ENCODE measurements at regions not wholly inside any gene's neighbourhood (a gene's known extent, or its start where the extent isn't known, plus 50 kb on each side); places are given as distances from the start of the nearest gene placed in this dataset.

- ATAC-seq (no peak), DNase-seq (ENCODE audit: low spot score) (no peak)
- intact Hi-C loops (cut with DNase I) = no loop called here
These were observed 87.7 kb downstream of the IYD start for GRCh38 chr6:150456466-150456865.

- ATAC-seq (no peak), DNase-seq (ENCODE audit: low spot score) (no peak)
- intact Hi-C loops (cut with DNase I) = no loop called here
These were observed 88.3 kb downstream of the IYD start for GRCh38 chr6:150456902-150457643.

DNA sequence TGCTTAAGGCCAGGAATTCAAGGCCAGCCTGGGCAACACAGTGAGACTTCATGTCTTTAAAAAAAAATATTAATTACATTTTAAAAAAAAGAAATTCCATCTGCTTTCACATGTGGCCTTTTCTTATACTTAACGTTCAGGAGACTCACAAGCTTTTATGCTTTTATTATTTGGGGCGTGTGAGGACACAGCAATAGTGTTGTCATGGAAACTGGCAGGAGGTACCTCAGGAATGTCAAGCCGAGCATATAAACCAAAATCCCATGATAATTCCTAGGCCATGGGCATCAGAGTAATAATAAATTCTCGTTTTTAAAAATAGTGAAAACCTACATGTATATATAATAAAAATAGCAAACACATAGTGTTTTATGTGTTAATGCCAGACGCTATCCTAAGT, 89.8 kb downstream of the IYD start:
- intact Hi-C loops (cut with DNase I) = no loop called here
- DNase-seq (ENCODE audit: low spot score) = no peak
- no peak for ATAC-seq

DNA sequence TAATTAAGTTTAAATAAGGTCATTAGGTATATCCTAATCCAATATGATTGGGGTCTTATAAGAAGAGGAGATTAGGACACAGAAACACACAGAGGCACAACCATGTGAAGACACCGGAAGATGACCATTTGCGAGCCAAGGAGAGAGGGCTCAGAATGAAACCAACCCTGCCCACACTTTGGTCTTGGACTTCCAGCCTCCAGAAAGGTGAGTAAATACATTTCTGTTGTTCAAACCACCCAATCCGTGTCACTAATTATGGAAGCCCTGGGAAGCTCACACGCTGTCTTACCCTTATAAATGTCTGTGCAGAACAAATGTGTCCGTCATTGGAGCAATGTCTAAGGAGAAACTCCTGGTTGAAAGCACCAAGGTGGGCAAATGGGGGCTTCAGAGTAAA, 95.0 kb downstream of the IYD start:
- intact Hi-C loops (cut with DNase I) = loop anchor here (10.0 kb wide), 1 partner anchor 51 kb away; no protein-coding TSS in a partner anchor
- ATAC-seq (no peak), DNase-seq (ENCODE audit: low spot score) (no peak)

GRCh38 chr6:150464966-150465365, 96.2 kb downstream of the IYD start:
- intact Hi-C loops (cut with DNase I) = loop anchor here (10.0 kb wide), 1 partner anchor 50 kb away; no protein-coding TSS in a partner anchor
- DNase-seq (ENCODE audit: low spot score) = no peak
- no peak for ATAC-seq

GRCh38 chr6:150465610-150466009, 96.8 kb downstream of the IYD start:
- no peak for DNase-seq (ENCODE audit: low spot score)
- intact Hi-C loops (cut with DNase I) = loop anchor here (10.0 kb wide), 1 partner anchor 49 kb away; no protein-coding TSS in a partner anchor
- ATAC-seq = no peak

- ATAC-seq (no peak), DNase-seq (ENCODE audit: low spot score) (no peak)
- intact Hi-C loops (cut with DNase I) = loop anchor here (10.0 kb wide), 1 partner anchor 49 kb away; no protein-coding TSS in a partner anchor
These were observed 97.4 kb downstream of the IYD start for GRCh38 chr6:150466196-150466595.

DNA sequence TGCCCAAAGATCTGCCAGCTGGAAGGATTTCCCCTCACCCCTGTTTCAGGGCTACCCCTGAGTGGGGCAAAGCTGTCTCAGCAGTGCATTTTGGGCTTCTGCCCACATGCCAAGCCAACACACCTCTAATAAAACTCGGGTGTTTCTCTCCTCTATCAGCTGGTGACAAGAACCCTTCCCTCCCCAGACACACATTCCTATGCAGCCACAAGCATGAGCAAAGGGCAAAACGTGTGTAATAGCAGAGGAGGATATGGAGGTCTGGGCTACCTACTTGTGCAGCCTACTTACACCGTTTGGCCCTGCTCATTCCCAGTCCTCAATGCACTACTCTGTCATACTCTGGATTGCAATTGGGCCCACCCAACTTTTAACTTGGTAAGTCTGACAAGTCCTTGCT, 101.3 kb downstream of the IYD start:
- intact Hi-C loops (cut with DNase I) = no loop called here
- DNase-seq (ENCODE audit: low spot score) (no peak), ATAC-seq (no peak)

DNA sequence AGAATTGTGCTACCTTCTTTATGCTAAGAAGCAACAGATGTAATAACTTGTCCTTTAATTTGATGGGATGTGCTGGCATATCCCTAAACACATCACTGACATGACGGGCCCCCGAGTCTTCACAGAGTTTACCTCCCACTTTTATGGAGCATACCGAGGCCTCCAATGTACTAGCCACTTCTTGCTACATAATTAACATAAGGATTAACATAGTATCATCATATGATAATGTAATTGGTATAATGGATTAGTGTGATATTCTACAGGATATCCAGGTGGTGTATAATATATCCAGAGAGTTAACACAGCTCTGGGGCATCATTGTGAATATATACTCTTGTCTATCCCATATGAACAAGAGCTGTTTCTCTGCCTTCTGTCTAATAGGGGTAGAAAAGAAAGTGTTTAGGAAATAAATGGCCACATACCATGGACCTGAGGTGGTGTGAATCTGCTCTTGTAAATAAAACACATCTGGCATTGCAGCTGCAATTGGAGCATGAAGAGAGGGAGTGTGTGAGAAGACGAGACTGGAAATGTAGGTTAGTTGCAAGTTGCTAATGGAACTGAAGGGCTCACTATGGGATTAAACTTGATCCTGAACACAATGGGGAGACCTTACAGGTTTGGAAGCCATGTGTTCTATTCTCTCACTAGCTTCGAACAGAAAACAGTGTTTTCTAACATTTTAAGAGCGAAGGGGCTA, 102.3 kb downstream of the IYD start:
- intact Hi-C loops (cut with DNase I) = no loop called here
- no peak for DNase-seq (ENCODE audit: low spot score)
- no peak for ATAC-seq

DNA sequence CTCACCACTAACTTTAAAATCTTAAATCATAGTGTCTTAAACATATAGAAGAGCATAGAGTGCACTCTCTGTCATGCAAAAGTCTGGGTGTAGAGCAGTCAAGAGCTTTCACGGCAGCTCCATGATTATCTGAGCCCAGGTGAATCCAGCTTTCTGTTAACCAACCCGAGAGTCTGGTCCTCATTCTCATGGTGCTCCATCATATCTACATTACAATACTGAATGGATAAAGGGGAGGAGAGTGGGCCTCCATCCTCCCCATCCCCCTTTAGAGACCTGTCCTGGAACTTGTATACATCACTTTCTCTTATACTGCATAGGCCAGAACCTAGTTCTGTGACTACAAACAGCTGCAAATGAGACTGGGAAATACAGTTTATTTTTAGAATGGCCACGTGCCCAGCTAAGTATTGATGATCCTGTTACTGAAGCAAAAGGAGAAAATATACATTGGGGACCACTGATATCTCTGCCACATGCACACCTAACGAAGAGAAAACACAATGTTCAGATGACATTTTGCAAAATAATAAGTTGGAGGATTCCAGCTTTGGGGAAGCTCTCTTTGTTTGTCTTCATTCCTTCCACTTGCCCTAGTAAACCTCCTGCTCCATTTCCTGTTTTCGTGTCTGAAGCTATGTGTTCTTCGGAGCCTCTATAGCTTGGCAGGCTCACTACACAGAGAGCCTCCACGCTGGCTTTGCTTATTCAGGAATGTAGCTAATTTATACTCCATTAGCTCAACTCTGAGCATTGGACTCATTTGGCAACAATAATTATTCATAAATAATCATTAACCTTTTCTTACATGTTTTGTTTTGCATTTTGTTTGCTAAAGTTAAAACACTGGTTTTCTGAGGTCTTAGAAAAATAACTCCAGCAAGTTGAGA, 110.1 kb downstream of the IYD start:
- DNase-seq (ENCODE audit: low spot score) (no peak), ATAC-seq (no peak)
- intact Hi-C loops (cut with DNase I) = no loop called here

DNA sequence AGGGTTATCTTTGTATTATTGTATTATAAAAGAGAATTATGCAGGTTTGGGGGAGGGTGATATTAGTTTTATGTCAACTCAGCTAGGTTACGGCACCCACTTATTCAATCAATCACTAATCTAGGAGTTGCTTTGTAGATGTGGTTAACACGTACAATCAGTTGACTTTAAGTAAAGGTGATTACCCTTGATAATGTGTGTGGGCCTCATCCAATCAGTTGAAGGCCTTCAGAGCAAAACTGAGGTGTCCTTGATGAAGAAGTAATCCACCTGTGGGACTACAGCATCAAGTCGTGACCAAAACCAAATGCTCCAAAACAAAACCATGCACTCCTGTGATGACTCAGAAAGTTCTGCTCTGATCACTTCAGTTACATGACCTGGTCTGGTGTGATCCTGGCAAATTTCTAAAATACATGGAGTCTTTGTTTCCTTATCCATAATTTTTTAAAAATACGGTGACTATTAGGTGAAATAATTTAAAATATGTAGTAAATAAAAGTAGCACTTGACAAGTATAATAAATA, 114.1 kb downstream of the IYD start:
- ATAC-seq (no peak), DNase-seq (ENCODE audit: low spot score) (no peak)
- intact Hi-C loops (cut with DNase I) = no loop called here

- no peak for DNase-seq (ENCODE audit: low spot score)
- ATAC-seq = no peak
- intact Hi-C loops (cut with DNase I) = no loop called here
These were observed 114.3 kb upstream of the PLEKHG1 start for GRCh38 chr6:150485161-150485958.

DNA sequence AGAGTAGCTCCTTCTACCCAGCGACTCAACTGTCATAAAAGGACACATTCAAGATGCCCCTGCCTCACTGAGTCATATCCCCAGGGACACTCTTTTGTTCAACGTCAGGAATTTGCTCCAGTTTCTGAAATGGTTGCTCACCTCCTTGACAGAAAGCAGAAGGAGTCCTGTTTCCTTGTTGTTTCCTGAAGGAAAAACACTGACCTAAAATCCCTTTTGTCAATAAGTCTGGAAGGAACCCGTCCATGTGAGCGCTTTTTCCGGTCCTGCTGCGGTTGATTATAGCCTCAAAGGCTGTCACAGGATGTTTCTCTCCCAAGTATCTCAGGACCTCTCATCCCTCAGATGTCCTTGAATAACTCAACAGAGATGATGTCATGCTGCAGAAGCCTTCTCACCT, 113.6 kb upstream of the PLEKHG1 start:
- intact Hi-C loops (cut with DNase I) = no loop called here
- DNase-seq (ENCODE audit: low spot score) (no peak), ATAC-seq (no peak)

DNA sequence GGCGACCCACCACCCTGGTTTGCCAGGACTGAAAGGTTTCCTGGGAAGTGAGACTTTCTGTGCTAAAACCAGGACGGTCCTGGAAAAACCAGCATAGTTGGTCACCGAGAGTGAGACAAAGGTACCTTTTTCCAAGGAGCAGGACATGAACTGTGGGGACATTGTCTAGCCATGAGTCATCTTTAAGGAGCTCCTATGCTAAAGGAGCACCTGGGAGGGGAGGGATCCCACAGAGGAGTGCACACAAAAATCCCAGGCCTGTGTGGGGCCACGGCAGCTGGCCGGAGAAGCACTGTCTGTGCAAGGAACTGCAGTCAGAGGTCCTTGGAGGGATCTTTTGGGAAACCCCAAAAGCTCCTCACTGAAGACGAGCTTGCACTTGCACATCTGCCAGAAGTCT, 109.1 kb upstream of the PLEKHG1 start:
- intact Hi-C loops (cut with DNase I) = no loop called here
- ATAC-seq (no peak), DNase-seq (ENCODE audit: low spot score) (no peak)

DNA sequence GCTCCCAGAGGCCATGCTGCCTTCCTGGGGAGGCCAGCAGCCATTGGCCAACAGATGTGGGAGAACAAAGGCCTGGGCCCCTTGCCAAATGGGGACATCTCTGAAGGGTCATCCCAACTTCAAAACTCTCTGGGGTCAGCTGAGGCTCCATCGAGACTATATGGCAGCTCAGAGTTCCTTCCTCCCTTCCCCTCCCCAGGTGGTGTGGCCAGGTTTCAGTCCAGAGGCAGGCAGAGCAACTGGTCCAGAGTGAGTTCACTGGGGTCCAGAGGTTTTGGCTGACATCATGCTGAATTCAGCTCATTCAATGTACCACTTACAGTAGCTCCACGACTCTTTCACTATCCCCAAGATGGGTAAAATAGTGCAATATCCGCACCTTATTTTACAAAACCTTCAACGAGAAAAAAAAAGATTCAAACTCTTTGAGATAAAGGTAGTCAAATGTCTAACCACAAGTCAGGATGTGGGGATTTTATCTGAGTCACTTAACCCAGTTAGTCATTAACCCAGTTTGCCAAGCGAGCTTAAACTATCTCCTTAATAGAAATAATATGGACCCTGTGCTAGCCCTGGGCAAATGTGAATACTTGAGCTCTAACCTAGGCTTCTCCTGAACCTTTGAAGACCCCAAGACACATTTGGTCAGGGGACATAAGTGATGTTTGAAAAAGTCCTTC, 108.4 kb upstream of the PLEKHG1 start:
- ATAC-seq (no peak), DNase-seq (ENCODE audit: low spot score) (no peak)
- intact Hi-C loops (cut with DNase I) = no loop called here

DNA sequence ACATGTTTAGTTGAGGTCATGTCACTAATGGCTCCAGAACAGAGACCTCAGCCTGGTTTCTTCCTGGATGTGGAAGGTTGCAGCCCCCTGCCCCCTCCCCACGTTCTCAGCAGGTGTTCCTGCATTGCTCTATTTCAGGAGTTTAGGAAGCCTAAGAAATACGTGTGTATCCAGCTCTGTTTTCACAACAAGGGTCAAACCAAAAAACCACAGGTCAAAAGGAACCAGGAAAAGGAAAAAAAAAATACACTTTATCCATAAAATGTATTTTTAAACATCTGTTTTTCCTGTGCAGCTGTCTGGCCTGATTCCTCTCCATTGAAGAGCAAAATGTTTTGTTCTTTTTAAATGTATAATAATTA, 107.9 kb upstream of the PLEKHG1 start:
- ATAC-seq (no peak), DNase-seq (ENCODE audit: low spot score) (no peak)
- intact Hi-C loops (cut with DNase I) = no loop called here

- intact Hi-C loops (cut with DNase I) = no loop called here
- DNase-seq (ENCODE audit: low spot score) (no peak), ATAC-seq (no peak)
These were observed 107.2 kb upstream of the PLEKHG1 start for GRCh38 chr6:150492507-150492906.

GRCh38 chr6:150492941-150493340, 106.7 kb upstream of the PLEKHG1 start:
- DNase-seq (ENCODE audit: low spot score) (no peak), ATAC-seq (no peak)

More at GRCh38 chr6:150492941-150493340, 106.7 kb upstream of the PLEKHG1 start:
- intact Hi-C loops (cut with DNase I) = no loop called here
